ENCODE measurements at regions not wholly inside any gene's neighbourhood (a gene's known extent, or its start where the extent isn't known, plus 50 kb on each side); places are given as distances from the start of the nearest gene placed in this dataset.

DNA sequence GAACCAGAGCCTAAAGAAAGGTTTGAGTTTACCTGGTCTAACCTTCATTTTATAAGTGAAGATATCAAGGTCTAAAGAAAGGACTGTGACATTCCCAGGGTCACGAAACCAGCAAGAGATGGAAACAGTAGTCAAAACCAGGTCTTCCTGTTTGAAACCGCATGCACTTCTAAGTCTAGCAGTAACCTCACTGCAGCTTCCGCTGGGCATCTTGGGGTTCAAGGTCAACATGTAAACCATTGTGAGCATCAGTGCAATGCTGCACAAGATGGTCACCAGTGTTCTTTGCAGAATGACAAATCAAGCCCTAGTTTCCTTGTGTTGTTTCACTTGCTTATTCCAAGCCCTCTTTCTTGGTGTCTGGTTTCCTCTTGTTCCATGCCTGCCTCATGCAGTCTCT is 292.9 kb upstream of the MEX3C start:
- no peak overlapping the region for H3K27ac ChIP-seq
- no peaks in the 10 kb centered on the region for H3K4me1 ChIP-seq
- POLR2A ChIA-PET, result no interaction called here
- TF ChIP-seq, protein P1, sequence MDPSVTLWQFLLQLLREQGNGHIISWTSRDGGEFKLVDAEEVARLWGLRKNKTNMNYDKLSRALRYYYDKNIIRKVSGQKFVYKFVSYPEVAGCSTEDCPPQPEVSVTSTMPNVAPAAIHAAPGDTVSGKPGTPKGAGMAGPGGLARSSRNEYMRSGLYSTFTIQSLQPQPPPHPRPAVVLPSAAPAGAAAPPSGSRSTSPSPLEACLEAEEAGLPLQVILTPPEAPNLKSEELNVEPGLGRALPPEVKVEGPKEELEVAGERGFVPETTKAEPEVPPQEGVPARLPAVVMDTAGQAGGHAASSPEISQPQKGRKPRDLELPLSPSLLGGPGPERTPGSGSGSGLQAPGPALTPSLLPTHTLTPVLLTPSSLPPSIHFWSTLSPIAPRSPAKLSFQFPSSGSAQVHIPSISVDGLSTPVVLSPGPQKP (IDR thresholded peaks at IDR 0.05; ENCODE audit: low read depth, low read length), result no peak
- no peak overlapping the region for H3K4me2 ChIP-seq
- CTCF ChIA-PET, result no interaction called here
- H3K4me3 ChIP-seq, result no peak overlapping the region
- H3K9me3 ChIP-seq, result no peaks in the 10 kb centered on the region
- WGBS (ENCODE audit: missing lambda C conversion rate), result 69% methylated on average over 3 of the region's 3 CpGs
- ATAC-seq (no peak), DNase-seq (ENCODE audit: low read depth in 1 of 2, low spot score in 1 of 2) (no peak), FAIRE-seq (no peak)

DNA sequence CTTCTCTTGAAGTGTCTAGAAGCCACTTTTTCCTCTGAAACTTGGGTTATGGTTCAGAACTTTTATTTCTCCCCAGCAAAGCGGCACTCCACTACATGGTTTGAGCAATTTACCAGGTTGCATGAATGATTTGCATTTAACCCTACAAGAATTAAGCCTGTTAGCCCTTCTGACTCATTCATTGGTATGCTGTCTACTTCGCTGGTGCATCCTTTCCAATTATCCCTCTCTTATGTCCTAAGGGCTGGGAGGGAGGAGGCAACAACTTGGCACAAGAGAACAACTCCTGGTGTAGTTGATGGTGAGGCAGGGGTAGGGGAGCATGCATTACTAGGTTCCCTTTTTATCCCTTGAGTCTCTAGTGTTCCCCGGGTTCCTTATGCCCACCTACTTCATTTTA is 293.4 kb upstream of the MEX3C start:
- FAIRE-seq, result no peak
- ATAC-seq, result no peak
- Histone ChIP-seq H3K4me1 (no peaks in the 10 kb centered on the region), H3K9me3 (no peaks in the 10 kb centered on the region), H3K27ac (no peak overlapping the region), H3K4me2 (no peak overlapping the region), H3K4me3 (no peak overlapping the region)
- DNase-seq (ENCODE audit: low read depth in 1 of 2, low spot score in 1 of 2), result no peak
- 8% methylated on average over 3 of the region's 3 CpGs for WGBS (ENCODE audit: missing lambda C conversion rate)
- ChIA-PET POLR2A (no interaction called here), CTCF (no interaction called here)
- TF ChIP-seq FOSL2 (IDR thresholded peaks at IDR 0.05), result no peak
- no peak for TF ChIP-seq FOSL2 (CRISPR knock-in tag; IDR thresholded peaks at IDR 0.05)
- TF ChIP-seq ZNF302 (CRISPR knock-in tag; IDR thresholded peaks at IDR 0.05), result no peak
- no peak for TF ChIP-seq POLR2AphosphoS2 (conservative IDR thresholded peaks at IDR 0.05; ENCODE audit: low read length)
- no peak for TF ChIP-seq HMGXB4 (CRISPR knock-in tag; IDR thresholded peaks at IDR 0.05; ENCODE audit: borderline replicate concordance)
- TF ChIP-seq NR3C1 (IDR thresholded peaks at IDR 0.05), result no peak
- no peak for TF ChIP-seq KDM1A (IDR thresholded peaks at IDR 0.05; ENCODE audit: low read depth)
- TF ChIP-seq TP53 (CRISPR knock-in tag; IDR thresholded peaks at IDR 0.05), result no peak
- no peak for TF ChIP-seq TFCP2L1 (CRISPR knock-in tag; IDR thresholded peaks at IDR 0.05)
- TF ChIP-seq RNF2 (IDR thresholded peaks at IDR 0.05; ENCODE audit: borderline replicate concordance, low read depth), result no peak
- no peak for TF ChIP-seq HOXA7 (CRISPR knock-in tag; IDR thresholded peaks at IDR 0.05)
- TF ChIP-seq HOXB5 (CRISPR knock-in tag; IDR thresholded peaks at IDR 0.05), result no peak
- TF ChIP-seq RFX5 (IDR thresholded peaks at IDR 0.05), result no peak

- ATAC-seq (no peak), DNase-seq (ENCODE audit: low read depth in 1 of 2, low spot score in 1 of 2) (no peak), FAIRE-seq (no peak)
- H3K4me2 ChIP-seq, result no peak overlapping the region
- H3K4me3 ChIP-seq, result no peak overlapping the region
- no peak overlapping the region for H3K27ac ChIP-seq
- POLR2A ChIA-PET, result no interaction called here
- 64% methylated on average over 3 of the region's 4 CpGs for WGBS (ENCODE audit: missing lambda C conversion rate)
- TF ChIP-seq, protein P2, sequence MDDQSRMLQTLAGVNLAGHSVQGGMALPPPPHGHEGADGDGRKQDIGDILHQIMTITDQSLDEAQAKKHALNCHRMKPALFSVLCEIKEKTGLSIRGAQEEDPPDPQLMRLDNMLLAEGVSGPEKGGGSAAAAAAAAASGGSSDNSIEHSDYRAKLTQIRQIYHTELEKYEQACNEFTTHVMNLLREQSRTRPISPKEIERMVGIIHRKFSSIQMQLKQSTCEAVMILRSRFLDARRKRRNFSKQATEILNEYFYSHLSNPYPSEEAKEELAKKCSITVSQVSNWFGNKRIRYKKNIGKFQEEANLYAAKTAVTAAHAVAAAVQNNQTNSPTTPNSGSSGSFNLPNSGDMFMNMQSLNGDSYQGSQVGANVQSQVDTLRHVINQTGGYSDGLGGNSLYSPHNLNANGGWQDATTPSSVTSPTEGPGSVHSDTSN (IDR thresholded peaks at IDR 0.05), result no peak
- no peak for TF ChIP-seq BHLHE40 (IDR thresholded peaks at IDR 0.05; ENCODE audit: low read depth, low read length)
- TF ChIP-seq RFX5 (IDR thresholded peaks at IDR 0.05), result no peak
- TF ChIP-seq RCOR1 (IDR thresholded peaks at IDR 0.05; ENCODE audit: low read depth, low read length), result no peak
- TF ChIP-seq CEBPB (IDR thresholded peaks at IDR 0.05), result no peak
- no peak for TF ChIP-seq ZC3H11A (IDR thresholded peaks at IDR 0.05)
- no peak for TF ChIP-seq HDAC2 (IDR thresholded peaks at IDR 0.05)
- no peak for TF ChIP-seq MAZ (IDR thresholded peaks at IDR 0.05; ENCODE audit: borderline replicate concordance, low read depth, low read length)
- H3K4me1 ChIP-seq, result no peaks in the 10 kb centered on the region
- no peaks in the 10 kb centered on the region for H3K9me3 ChIP-seq
- CTCF ChIA-PET, result no interaction called here
Measured at GRCh38 chr18:51491678-51492372, 294.3 kb upstream of the MEX3C start.

All from A549 (cell line).